H9 (cell line): ENCODE measurements at regions not wholly inside any gene's neighbourhood (a gene's known extent, or its start where the extent isn't known, plus 50 kb on each side); places are given as distances from the start of the nearest gene placed in this dataset.

Experiments
- DNase-seq: peaks from one replicate; pipeline ENCODE4 v3.0.0-alpha.2; 2017
- H2AFZ ChIP-seq: one replicate; pipeline ENCODE4 v1.6.1; 2013; ENCODE audit warnings: mild to moderate bottlenecking, low read length, control low read depth, moderate library complexity
- H2AK5ac ChIP-seq: 2 replicates; pipeline ENCODE4 v1.6.1; 2013; ENCODE audit warnings: low read length, control low read depth, mixed read lengths; ENCODE audit not compliant: insufficient read length
- H2BK120ac ChIP-seq: one replicate; pipeline ENCODE4 v1.6.1; 2013; ENCODE audit warnings: low read depth, mild to moderate bottlenecking, low read length, control low read depth, inconsistent platforms; ENCODE audit not compliant: poor library complexity, severe bottlenecking
- H2BK12ac ChIP-seq: 2 replicates; pipeline ENCODE4 v1.6.1; 2013; ENCODE audit warnings: low read length, control low read depth, mixed read lengths, low read depth; ENCODE audit not compliant: insufficient read length
- H2BK15ac ChIP-seq: 2 replicates; pipeline ENCODE4 v1.6.1; 2013; ENCODE audit warnings: low read depth, low read length, control low read depth
- H2BK20ac ChIP-seq: one replicate; pipeline ENCODE4 v1.6.1; 2013; ENCODE audit warnings: low read depth, mild to moderate bottlenecking, low read length, control low read depth, inconsistent platforms; ENCODE audit not compliant: poor library complexity, severe bottlenecking
- H2BK5ac ChIP-seq: 2 replicates; pipeline ENCODE4 v1.6.1; 2013; ENCODE audit warnings: low read length, control low read depth, mixed read lengths; ENCODE audit not compliant: insufficient read length
- H3K14ac ChIP-seq: 2 replicates; pipeline ENCODE4 v1.6.1; 2013; ENCODE audit warnings: low read length, control low read depth; ENCODE audit not compliant: insufficient read depth
- H3K18ac ChIP-seq: 2 replicates; pipeline ENCODE4 v1.6.1; 2013; ENCODE audit warnings: low read depth, mild to moderate bottlenecking, mixed read lengths, low read length, control low read depth; ENCODE audit not compliant: insufficient read length
- H3K23ac ChIP-seq: 2 replicates; pipeline ENCODE4 v1.6.1; 2013; ENCODE audit warnings: low read length, control low read depth, mixed read lengths, low read depth; ENCODE audit not compliant: insufficient read length
- H3K23me2 ChIP-seq: 2 replicates; pipeline ENCODE4 v1.6.1; 2013; ENCODE audit warnings: low read depth, mild to moderate bottlenecking, mixed read lengths, low read length, control low read depth; ENCODE audit not compliant: insufficient read length, poor library complexity, severe bottlenecking
- H3K27ac ChIP-seq: 2 replicates; pipeline ENCODE4 v1.5.1; 2013; ENCODE audit warnings: low read length, control low read depth, mixed read lengths, low read depth; ENCODE audit not compliant: insufficient read length
- H3K27me3 ChIP-seq: 2 replicates; pipeline ENCODE4 v1.6.1; 2013; ENCODE audit warnings: low read length, control low read depth, inconsistent platforms; ENCODE audit not compliant: insufficient read depth
- H3K4ac ChIP-seq: 2 replicates; pipeline ENCODE4 v1.6.1; 2013; ENCODE audit warnings: low read depth, mild to moderate bottlenecking, control low read depth, inconsistent platforms, low read length, moderate library complexity
- H3K4me1 ChIP-seq: 2 replicates; pipeline ENCODE4 v1.6.1; 2013; ENCODE audit warnings: low read length, control low read depth, inconsistent platforms; ENCODE audit not compliant: insufficient read depth
- H3K4me2 ChIP-seq: 2 replicates; pipeline ENCODE4 v1.6.1; 2013; ENCODE audit warnings: low read length, control low read depth, mixed read lengths; ENCODE audit not compliant: insufficient read length, insufficient read depth
- H3K56ac ChIP-seq: 2 replicates; pipeline ENCODE4 v1.6.1; 2013; ENCODE audit warnings: low read depth, mild to moderate bottlenecking, mixed read lengths, low read length, control low read depth; ENCODE audit not compliant: insufficient read length
- H3K79me1 ChIP-seq: 2 replicates; pipeline ENCODE4 v1.6.1; 2013; ENCODE audit warnings: low read depth, mild to moderate bottlenecking, moderate library complexity, low read length, control low read depth, inconsistent platforms; ENCODE audit not compliant: insufficient read depth, poor library complexity, severe bottlenecking
- H3K79me2 ChIP-seq: 2 replicates; pipeline ENCODE4 v1.6.1; 2013; ENCODE audit warnings: low read length, control low read depth, inconsistent platforms; ENCODE audit not compliant: insufficient read depth
- H3K9ac ChIP-seq: 2 replicates; pipeline ENCODE4 v1.6.1; 2013; ENCODE audit warnings: low read length, control low read depth, mixed read lengths; ENCODE audit not compliant: insufficient read length; ENCODE audit errors: extremely low read depth
- H3K9me3 ChIP-seq: one replicate; pipeline ENCODE4 v1.6.1; 2013; ENCODE audit warnings: low read depth, low read length, inconsistent platforms; ENCODE audit not compliant: control insufficient read depth
- H3T11ph ChIP-seq: one replicate; pipeline ENCODE4 v1.6.1; 2013; ENCODE audit warnings: mild to moderate bottlenecking, low read length, control low read depth, inconsistent platforms
- H4K20me1 ChIP-seq: one replicate; pipeline ENCODE4 v1.6.1; 2013; ENCODE audit not compliant: control insufficient read depth, insufficient read length, insufficient read depth
- H4K5ac ChIP-seq: 2 replicates; pipeline ENCODE4 v1.6.1; 2013; ENCODE audit warnings: low read depth, mild to moderate bottlenecking, mixed read lengths, low read length, control low read depth; ENCODE audit not compliant: insufficient read length
- H4K8ac ChIP-seq: replicated peaks from 2 replicates; pipeline ENCODE4 v1.6.1; 2013; ENCODE audit warnings: low read length, control low read depth, mixed read lengths, low read depth; ENCODE audit not compliant: insufficient read length
- H4K91ac ChIP-seq: 2 replicates; pipeline ENCODE4 v1.6.1; 2013; ENCODE audit warnings: low read depth, mild to moderate bottlenecking, moderate library complexity, mixed read lengths, low read length, control low read depth; ENCODE audit not compliant: insufficient read length
- H3K27ac Mint-ChIP-seq, 3 experiments: 2 replicates in 2 of 3; 3 replicates in 1 of 3; pipeline ENCODE4 v1.8.0; 2020 to 2021; ENCODE audit warnings: mixed read lengths in 3 of 3, mild to moderate bottlenecking in 1 of 3, moderate library complexity in 1 of 3
- H3K27me3 Mint-ChIP-seq: 2 replicates; pipeline ENCODE4 v1.8.0; 2021; ENCODE audit warnings: low read depth, mild to moderate bottlenecking, moderate library complexity, mixed read lengths
- H3K36me3 Mint-ChIP-seq, 3 experiments: 2 replicates in 2 of 3; 3 replicates in 1 of 3; pipeline ENCODE4 v1.8.0; 2020 to 2021; ENCODE audit warnings: low read depth in 3 of 3, mixed read lengths in 3 of 3; ENCODE audit not compliant: insufficient read depth in 1 of 3
- H3K4me1 Mint-ChIP-seq, 2 experiments: 2 replicates each; pipeline ENCODE4 v1.8.0; 2020; ENCODE audit warnings: mixed read lengths in 2 of 2
- H3K4me3 Mint-ChIP-seq, 2 experiments: 2 replicates in 1 of 2; 3 replicates in 1 of 2; pipeline ENCODE4 v1.8.0; 2020 to 2021; ENCODE audit warnings: mild to moderate bottlenecking in 2 of 2, mixed read lengths in 2 of 2, moderate library complexity in 1 of 2
- H3K9me3 Mint-ChIP-seq, 2 experiments: 2 replicates in 1 of 2; 3 replicates in 1 of 2; pipeline ENCODE4 v1.8.0; 2020; ENCODE audit warnings: mild to moderate bottlenecking in 2 of 2, mixed read lengths in 2 of 2, moderate library complexity in 1 of 2
- WGBS: extraction: QIAGEN DNeasy Blood & Tissue Kit; methylation state at CpG from one replicate; pipeline ENCODE4 v1.1.7; 2013; ENCODE audit warnings: missing lambda C conversion rate, low lambda C conversion rate, mixed read lengths; ENCODE audit not compliant: insufficient read length; ENCODE audit errors: extremely low coverage; 5-methylcytosine and 5-hydroxymethylcytosine counted together
- TF ChIP-seq, protein P1 (sequence below): fragments of 200-600 bp; sonication (generic); conservative IDR thresholded peaks from 3 replicates; pipeline ENCODE4 v1.8.0; 2021; ENCODE audit warnings: antibody characterized with exemption, mild to moderate bottlenecking

DNA sequence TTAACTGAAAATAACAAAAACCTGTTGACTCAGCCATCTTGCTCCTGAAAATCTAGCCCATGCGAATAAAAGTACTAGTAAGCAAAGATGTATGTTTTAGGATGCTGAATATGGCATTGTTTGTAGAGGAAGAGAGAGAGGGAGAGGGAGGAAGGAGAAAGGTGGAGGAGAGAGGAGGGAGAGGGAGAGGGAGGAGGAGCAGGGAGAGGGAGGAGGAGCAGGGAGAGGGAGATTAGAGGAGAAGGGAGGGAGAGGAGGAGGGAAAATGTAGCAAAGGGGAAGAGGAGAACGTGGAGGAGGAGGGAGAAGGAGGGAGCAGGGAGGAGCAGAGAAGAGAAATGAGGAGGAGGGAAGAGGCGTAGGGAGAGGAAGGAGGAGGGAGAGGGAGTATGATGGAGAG, 324.5 kb upstream of the EEF2KMT start:
- Histone ChIP-seq H3T11ph (no peak overlapping the region), H3K18ac (no peak overlapping the region), H3K23ac (no peak overlapping the region), H3K9ac (no peak overlapping the region), H4K20me1 (no peaks in the 10 kb centered on the region), H3K23me2 (no peaks in the 10 kb centered on the region), H2BK20ac (no peak overlapping the region), H3K79me2 (no peaks in the 10 kb centered on the region), H3K9me3 (no peaks in the 10 kb centered on the region), H2BK15ac (no peak overlapping the region), H3K4me2 (no peak overlapping the region), H4K91ac (no peak overlapping the region), H4K8ac (no peak overlapping the region), H3K27me3 (no peaks in the 10 kb centered on the region), H2AFZ (no peak overlapping the region), H3K14ac (no peak overlapping the region), H3K4ac (no peak overlapping the region), H2BK12ac (no peak overlapping the region), H3K79me1 (no peaks in the 10 kb centered on the region), H3K27ac (no peak overlapping the region), H2AK5ac (no peak overlapping the region), H3K56ac (no peak overlapping the region), H3K4me1 (no peaks in the 10 kb centered on the region), H2BK120ac (no peak overlapping the region), H2BK5ac (no peak overlapping the region), H4K5ac (no peak overlapping the region)
- Mint-ChIP-seq H3K4me1 (peaks cover 7 to 11% of the 10 kb centered on the region in 2 experiments; a peak in 1 of 4 replicates), H3K27ac (no peak overlapping the region), H3K36me3 (no peaks in the 10 kb centered on the region), H3K4me3 (no peak overlapping the region), H3K9me3 (no peaks in the 10 kb centered on the region), H3K27me3 (no peaks in the 10 kb centered on the region; the same call in none of the 2 replicates)
- no CpG with 5 or more reads among the region's 3 CpGs for WGBS
- TF ChIP-seq, protein P1, sequence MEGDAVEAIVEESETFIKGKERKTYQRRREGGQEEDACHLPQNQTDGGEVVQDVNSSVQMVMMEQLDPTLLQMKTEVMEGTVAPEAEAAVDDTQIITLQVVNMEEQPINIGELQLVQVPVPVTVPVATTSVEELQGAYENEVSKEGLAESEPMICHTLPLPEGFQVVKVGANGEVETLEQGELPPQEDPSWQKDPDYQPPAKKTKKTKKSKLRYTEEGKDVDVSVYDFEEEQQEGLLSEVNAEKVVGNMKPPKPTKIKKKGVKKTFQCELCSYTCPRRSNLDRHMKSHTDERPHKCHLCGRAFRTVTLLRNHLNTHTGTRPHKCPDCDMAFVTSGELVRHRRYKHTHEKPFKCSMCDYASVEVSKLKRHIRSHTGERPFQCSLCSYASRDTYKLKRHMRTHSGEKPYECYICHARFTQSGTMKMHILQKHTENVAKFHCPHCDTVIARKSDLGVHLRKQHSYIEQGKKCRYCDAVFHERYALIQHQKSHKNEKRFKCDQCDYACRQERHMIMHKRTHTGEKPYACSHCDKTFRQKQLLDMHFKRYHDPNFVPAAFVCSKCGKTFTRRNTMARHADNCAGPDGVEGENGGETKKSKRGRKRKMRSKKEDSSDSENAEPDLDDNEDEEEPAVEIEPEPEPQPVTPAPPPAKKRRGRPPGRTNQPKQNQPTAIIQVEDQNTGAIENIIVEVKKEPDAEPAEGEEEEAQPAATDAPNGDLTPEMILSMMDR, result no peak
- no peak for DNase-seq
